Thymus (tissue), 11 donors: ENCODE measurements at regions not wholly inside any gene's neighbourhood (a gene's known extent, or its start where the extent isn't known, plus 50 kb on each side); places are given as distances from the start of the nearest gene placed in this dataset.

ENCODE experiments used
- DNase-seq, 9 donors: peaks; one replicate each; pipeline ENCODE4 v3.0.0-alpha.2; 2013; ENCODE audit warnings: low spot score in 9 of 9, low read depth in 6 of 9, missing footprints in 1 of 9
- H3K27ac ChIP-seq, 2 donors: one replicate each; pipeline ENCODE4 v1.5.1; 2013; ENCODE audit warnings: control low read depth in 1 of 2, low read depth in 1 of 2, low read length in 1 of 2, mild to moderate bottlenecking in 1 of 2, moderate library complexity in 1 of 2
- H3K27me3 ChIP-seq, 2 donors: one replicate each; pipeline ENCODE4 v1.5.1; 2013; ENCODE audit warnings: low read length in 1 of 2; ENCODE audit not compliant: control insufficient read depth in 2 of 2, insufficient read depth in 1 of 2
- H3K36me3 ChIP-seq, 2 donors: one replicate each; pipeline ENCODE4 v1.5.1; 2013; ENCODE audit warnings: low read length in 1 of 2, mild to moderate bottlenecking in 1 of 2, moderate library complexity in 1 of 2; ENCODE audit not compliant: control insufficient read depth in 2 of 2, insufficient read depth in 2 of 2
- H3K4me1 ChIP-seq, 2 donors: one replicate each; pipeline ENCODE4 v1.5.1; 2013; ENCODE audit warnings: low read length in 2 of 2; ENCODE audit not compliant: control insufficient read depth in 2 of 2, insufficient read depth in 2 of 2
- H3K4me3 ChIP-seq, 2 donors: one replicate each; pipeline ENCODE4 v1.5.1; 2013; ENCODE audit warnings: low read length in 2 of 2, control low read depth in 1 of 2, mild to moderate bottlenecking in 1 of 2
- H3K9me3 ChIP-seq, 2 donors: one replicate each; pipeline ENCODE4 v1.5.1; 2013; ENCODE audit warnings: low read length in 1 of 2, mild to moderate bottlenecking in 1 of 2; ENCODE audit not compliant: control insufficient read depth in 2 of 2, insufficient read depth in 1 of 2
- WGBS: extraction: QIAGEN DNeasy Blood & Tissue Kit; methylation state at CpG from one replicate; pipeline ENCODE4 v1.1.7; 2013; 5-methylcytosine and 5-hydroxymethylcytosine counted together
- donor health status: healthy.

GRCh38 chr3:65210026-65210814 lies 522.4 kb upstream of the ADAMTS9 start:
- H3K4me1 ChIP-seq, result no peaks in the 10 kb centered on the region
- no peak overlapping the region for H3K4me3 ChIP-seq
- H3K27me3 ChIP-seq, result no peaks in the 10 kb centered on the region
- H3K9me3 ChIP-seq, result no peaks in the 10 kb centered on the region
- no peaks in the 10 kb centered on the region for H3K36me3 ChIP-seq
- H3K27ac ChIP-seq, result no peak overlapping the region
- WGBS, result 82% methylated on average over 1 of the region's 1 CpG
- DNase-seq, result no peak

GRCh38 chr3:65202395-65202794 lies 514.6 kb upstream of the ADAMTS9 start:
- no peak overlapping the region for H3K4me3 ChIP-seq
- H3K27ac ChIP-seq, result no peak overlapping the region
- no peaks in the 10 kb centered on the region for H3K36me3 ChIP-seq
- no peaks in the 10 kb centered on the region for H3K4me1 ChIP-seq
- no peaks in the 10 kb centered on the region for H3K27me3 ChIP-seq
- WGBS, result 88% methylated on average over 2 of the region's 2 CpGs
- no peak for DNase-seq
- H3K9me3 ChIP-seq, result no peaks in the 10 kb centered on the region

GRCh38 chr3:65201926-65202325 lies 514.1 kb upstream of the ADAMTS9 start:
- Histone ChIP-seq H3K9me3 (no peaks in the 10 kb centered on the region), H3K36me3 (no peaks in the 10 kb centered on the region), H3K27me3 (no peaks in the 10 kb centered on the region), H3K27ac (no peak overlapping the region), H3K4me1 (no peaks in the 10 kb centered on the region), H3K4me3 (no peak overlapping the region)
- no peak for DNase-seq
- 69% methylated on average over 2 of the region's 2 CpGs for WGBS

GRCh38 chr3:65200310-65200970 lies 512.6 kb upstream of the ADAMTS9 start:
- no peaks in the 10 kb centered on the region for H3K27me3 ChIP-seq
- no peaks in the 10 kb centered on the region for H3K9me3 ChIP-seq
- H3K4me3 ChIP-seq, result no peak overlapping the region
- no peak for DNase-seq
- WGBS, result 90% methylated on average over 5 of the region's 5 CpGs
- H3K36me3 ChIP-seq, result no peaks in the 10 kb centered on the region
- no peaks in the 10 kb centered on the region for H3K4me1 ChIP-seq
- no peak overlapping the region for H3K27ac ChIP-seq

GRCh38 chr3:65196663-65197062 lies 508.9 kb upstream of the ADAMTS9 start:
- Histone ChIP-seq H3K4me1 (no peaks in the 10 kb centered on the region), H3K36me3 (no peaks in the 10 kb centered on the region), H3K27me3 (no peaks in the 10 kb centered on the region), H3K9me3 (no peaks in the 10 kb centered on the region), H3K27ac (no peak overlapping the region), H3K4me3 (no peak overlapping the region)
- 68% methylated on average over 3 of the region's 3 CpGs for WGBS
- DNase-seq, result no peak

- no peaks in the 10 kb centered on the region for H3K27me3 ChIP-seq
- no peaks in the 10 kb centered on the region for H3K4me1 ChIP-seq
- WGBS, result 88% methylated on average over 8 of the region's 8 CpGs
Observed at GRCh38 chr3:65195211-65196006, 507.6 kb upstream of the ADAMTS9 start.

GRCh38 chr3:65194744-65195143 lies 506.9 kb upstream of the ADAMTS9 start:
- 90% methylated on average over 4 of the region's 4 CpGs for WGBS
- Histone ChIP-seq H3K9me3 (no peaks in the 10 kb centered on the region), H3K27me3 (no peaks in the 10 kb centered on the region), H3K27ac (no peak overlapping the region), H3K36me3 (no peaks in the 10 kb centered on the region), H3K4me1 (no peaks in the 10 kb centered on the region), H3K4me3 (no peak overlapping the region)
- no peak for DNase-seq

More at GRCh38 chr3:65195211-65196006, 507.6 kb upstream of the ADAMTS9 start:
- no peak overlapping the region for H3K4me3 ChIP-seq
- no peaks in the 10 kb centered on the region for H3K36me3 ChIP-seq
- no peak overlapping the region for H3K27ac ChIP-seq
- no peaks in the 10 kb centered on the region for H3K9me3 ChIP-seq
- no peak for DNase-seq

GRCh38 chr3:65194047-65194714 lies 506.4 kb upstream of the ADAMTS9 start:
- Histone ChIP-seq H3K27me3 (no peaks in the 10 kb centered on the region), H3K36me3 (no peaks in the 10 kb centered on the region), H3K27ac (no peak overlapping the region), H3K4me3 (no peak overlapping the region), H3K9me3 (no peaks in the 10 kb centered on the region), H3K4me1 (no peaks in the 10 kb centered on the region)
- 83% methylated on average over 6 of the region's 6 CpGs for WGBS
- no peak for DNase-seq
